B cell (primary cell): ENCODE measurements at regions not wholly inside any gene's neighbourhood (a gene's known extent, or its start where the extent isn't known, plus 50 kb on each side); places are given as distances from the start of the nearest gene placed in this dataset.

Experiments
- EZH2 ChIP-seq: IDR thresholded peaks from 2 replicates; pipeline ENCODE4 v1.6.1; 2012; ENCODE audit warnings: borderline replicate concordance, low read depth, mild to moderate bottlenecking, moderate library complexity, low read length; ENCODE audit not compliant: insufficient read depth, poor library complexity, severe bottlenecking
- TF ChIP-seq, protein P1 (sequence below): fragments of 200-600 bp; IDR thresholded peaks from one replicate; pipeline ENCODE4 v1.8.0; 2022; ENCODE audit warnings: antibody characterized with exemption, mild to moderate bottlenecking

DNA sequence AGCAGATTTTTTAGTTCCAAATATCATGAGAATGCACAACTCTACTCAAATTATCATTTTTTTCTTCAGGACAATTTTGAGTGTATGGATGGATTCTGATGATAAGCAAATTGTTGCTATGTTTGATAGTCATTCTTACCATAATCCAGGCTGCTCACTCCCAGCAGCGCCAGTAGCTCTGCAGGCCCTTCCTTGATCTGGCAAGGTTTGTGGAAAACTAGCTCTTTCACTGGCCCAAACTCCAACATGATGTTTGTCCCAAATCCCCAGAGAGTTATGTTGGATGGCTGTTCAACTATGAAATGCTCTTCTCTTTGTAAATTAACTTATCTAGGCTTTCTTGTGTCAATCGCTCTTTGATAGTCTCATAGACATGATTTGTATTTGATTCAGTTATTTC, 933.7 kb downstream of the DNAJB9 start:
- TF ChIP-seq, protein P1, sequence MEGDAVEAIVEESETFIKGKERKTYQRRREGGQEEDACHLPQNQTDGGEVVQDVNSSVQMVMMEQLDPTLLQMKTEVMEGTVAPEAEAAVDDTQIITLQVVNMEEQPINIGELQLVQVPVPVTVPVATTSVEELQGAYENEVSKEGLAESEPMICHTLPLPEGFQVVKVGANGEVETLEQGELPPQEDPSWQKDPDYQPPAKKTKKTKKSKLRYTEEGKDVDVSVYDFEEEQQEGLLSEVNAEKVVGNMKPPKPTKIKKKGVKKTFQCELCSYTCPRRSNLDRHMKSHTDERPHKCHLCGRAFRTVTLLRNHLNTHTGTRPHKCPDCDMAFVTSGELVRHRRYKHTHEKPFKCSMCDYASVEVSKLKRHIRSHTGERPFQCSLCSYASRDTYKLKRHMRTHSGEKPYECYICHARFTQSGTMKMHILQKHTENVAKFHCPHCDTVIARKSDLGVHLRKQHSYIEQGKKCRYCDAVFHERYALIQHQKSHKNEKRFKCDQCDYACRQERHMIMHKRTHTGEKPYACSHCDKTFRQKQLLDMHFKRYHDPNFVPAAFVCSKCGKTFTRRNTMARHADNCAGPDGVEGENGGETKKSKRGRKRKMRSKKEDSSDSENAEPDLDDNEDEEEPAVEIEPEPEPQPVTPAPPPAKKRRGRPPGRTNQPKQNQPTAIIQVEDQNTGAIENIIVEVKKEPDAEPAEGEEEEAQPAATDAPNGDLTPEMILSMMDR = no peak
- TF ChIP-seq EZH2 = no peak
